ENCODE measurements at regions not wholly inside any gene's neighbourhood (a gene's known extent, or its start where the extent isn't known, plus 50 kb on each side); places are given as distances from the start of the nearest gene placed in this dataset.

DNA sequence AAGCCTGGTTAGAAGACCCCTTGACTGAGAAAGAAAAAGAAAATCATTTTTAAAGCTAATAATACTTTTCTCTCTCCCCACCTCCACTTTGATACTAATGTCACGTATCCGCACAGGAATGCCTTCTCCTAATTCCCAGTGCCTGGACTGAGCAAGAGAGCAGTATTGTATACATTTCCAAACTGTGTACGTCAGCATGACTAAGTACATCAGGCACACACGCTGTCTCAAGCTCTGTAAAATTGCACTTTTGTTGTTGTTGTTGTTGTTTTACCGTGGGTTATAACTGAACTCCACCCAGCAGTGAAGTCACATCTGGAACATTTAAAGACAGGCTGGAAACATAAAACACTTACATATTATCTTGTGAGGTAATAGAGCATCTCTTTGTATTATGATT is 407.6 kb downstream of the DNAH5 start:
- TF ChIP-seq, protein P1, sequence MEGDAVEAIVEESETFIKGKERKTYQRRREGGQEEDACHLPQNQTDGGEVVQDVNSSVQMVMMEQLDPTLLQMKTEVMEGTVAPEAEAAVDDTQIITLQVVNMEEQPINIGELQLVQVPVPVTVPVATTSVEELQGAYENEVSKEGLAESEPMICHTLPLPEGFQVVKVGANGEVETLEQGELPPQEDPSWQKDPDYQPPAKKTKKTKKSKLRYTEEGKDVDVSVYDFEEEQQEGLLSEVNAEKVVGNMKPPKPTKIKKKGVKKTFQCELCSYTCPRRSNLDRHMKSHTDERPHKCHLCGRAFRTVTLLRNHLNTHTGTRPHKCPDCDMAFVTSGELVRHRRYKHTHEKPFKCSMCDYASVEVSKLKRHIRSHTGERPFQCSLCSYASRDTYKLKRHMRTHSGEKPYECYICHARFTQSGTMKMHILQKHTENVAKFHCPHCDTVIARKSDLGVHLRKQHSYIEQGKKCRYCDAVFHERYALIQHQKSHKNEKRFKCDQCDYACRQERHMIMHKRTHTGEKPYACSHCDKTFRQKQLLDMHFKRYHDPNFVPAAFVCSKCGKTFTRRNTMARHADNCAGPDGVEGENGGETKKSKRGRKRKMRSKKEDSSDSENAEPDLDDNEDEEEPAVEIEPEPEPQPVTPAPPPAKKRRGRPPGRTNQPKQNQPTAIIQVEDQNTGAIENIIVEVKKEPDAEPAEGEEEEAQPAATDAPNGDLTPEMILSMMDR (IDR thresholded peaks at IDR 0.05; ENCODE audit: low read depth, low read length): no peak
- no peak overlapping the region for H3K4me3 ChIP-seq (ENCODE audit: low read depth, low read length)

GRCh38 chr5:13533833-13534232 is 410.7 kb downstream of the DNAH5 start:
- no peak overlapping the region for H3K4me3 ChIP-seq (ENCODE audit: low read depth, low read length)
- TF ChIP-seq, protein P1 (IDR thresholded peaks at IDR 0.05; ENCODE audit: low read depth, low read length): no peak

DNA sequence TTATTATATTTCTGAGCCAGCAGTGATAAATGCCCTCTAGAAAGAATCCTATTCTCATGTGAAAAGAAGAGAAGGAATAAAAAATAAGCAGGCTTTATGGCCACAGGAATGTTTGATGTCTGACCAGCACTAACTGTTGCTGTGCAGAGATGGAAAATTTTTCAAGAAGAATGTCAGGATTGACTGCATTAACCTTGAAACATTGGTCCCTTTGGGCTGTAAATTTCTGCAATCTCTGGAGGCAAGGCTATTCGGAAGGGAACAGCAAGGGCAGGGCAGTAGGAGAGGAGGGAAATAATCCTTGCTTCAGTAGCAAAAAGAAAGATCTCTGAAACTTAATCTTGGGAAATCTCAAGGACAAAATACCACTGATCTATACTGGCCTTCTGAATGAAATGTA is 415.2 kb downstream of the DNAH5 start:
- no peak overlapping the region for H3K4me3 ChIP-seq (ENCODE audit: low read depth, low read length)
- TF ChIP-seq, protein P1 (IDR thresholded peaks at IDR 0.05; ENCODE audit: low read depth, low read length): no peak

DNA sequence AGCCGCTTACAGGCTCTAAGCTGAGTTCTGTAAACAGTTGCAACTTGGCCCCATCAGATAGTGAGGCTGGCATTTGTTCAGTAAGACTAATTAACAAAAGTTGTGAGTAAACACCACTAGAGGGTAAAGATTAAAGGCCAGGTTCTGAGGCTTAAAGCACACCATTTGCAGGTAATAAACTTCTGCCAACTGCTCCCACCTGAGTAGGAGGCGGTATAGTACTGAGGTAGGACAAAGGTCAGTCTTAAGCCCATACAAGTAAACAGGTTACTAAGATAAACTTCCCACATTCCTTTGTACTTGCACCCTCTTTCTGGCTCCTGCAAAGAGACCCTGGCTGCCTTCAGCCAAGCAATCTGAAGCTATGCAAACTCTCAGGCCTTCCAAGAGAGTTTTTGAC is 419.6 kb downstream of the DNAH5 start:
- TF ChIP-seq, protein P1 (IDR thresholded peaks at IDR 0.05; ENCODE audit: low read depth, low read length): no peak
- no peak overlapping the region for H3K4me3 ChIP-seq (ENCODE audit: low read depth, low read length)

- TF ChIP-seq, protein P1 (IDR thresholded peaks at IDR 0.05; ENCODE audit: low read depth, low read length): no peak
- no peak overlapping the region for H3K4me3 ChIP-seq (ENCODE audit: low read depth, low read length)
Observed at GRCh38 chr5:13519131-13519530, 425.4 kb downstream of the DNAH5 start.

DNA sequence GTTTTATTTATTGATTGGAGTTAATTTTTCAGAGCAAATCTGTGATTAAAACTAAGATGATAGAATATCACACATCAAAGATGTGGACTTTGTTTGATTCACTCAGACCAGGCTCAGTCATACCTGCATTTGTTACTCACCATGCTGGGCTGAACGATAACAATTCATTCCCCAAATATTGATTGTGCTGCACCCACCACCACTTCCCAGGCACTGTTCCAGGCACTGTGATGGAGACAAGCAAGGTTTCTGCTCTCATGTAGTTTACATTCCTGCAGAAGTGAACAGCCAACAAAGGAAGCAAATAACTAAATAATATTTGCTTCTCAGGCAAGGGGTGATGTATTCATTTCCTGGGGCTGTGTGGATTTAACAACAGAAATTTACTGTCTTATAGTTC is 428.3 kb downstream of the DNAH5 start:
- H3K4me3 ChIP-seq (ENCODE audit: low read depth, low read length): no peak overlapping the region
- TF ChIP-seq, protein P1 (IDR thresholded peaks at IDR 0.05; ENCODE audit: low read depth, low read length): no peak

GRCh38 chr5:13511442-13511841 is 433.0 kb downstream of the DNAH5 start:
- TF ChIP-seq, protein P1 (IDR thresholded peaks at IDR 0.05; ENCODE audit: low read depth, low read length): no peak
- H3K4me3 ChIP-seq (ENCODE audit: low read depth, low read length): no peak overlapping the region
